ENCODE measurements at regions not wholly inside any gene's neighbourhood (a gene's known extent, or its start where the extent isn't known, plus 50 kb on each side); places are given as distances from the start of the nearest gene placed in this dataset.

GRCh38 chr20:56916345-56916622 is 287.2 kb downstream of the TFAP2C start:
- TF ChIP-seq, protein P1, sequence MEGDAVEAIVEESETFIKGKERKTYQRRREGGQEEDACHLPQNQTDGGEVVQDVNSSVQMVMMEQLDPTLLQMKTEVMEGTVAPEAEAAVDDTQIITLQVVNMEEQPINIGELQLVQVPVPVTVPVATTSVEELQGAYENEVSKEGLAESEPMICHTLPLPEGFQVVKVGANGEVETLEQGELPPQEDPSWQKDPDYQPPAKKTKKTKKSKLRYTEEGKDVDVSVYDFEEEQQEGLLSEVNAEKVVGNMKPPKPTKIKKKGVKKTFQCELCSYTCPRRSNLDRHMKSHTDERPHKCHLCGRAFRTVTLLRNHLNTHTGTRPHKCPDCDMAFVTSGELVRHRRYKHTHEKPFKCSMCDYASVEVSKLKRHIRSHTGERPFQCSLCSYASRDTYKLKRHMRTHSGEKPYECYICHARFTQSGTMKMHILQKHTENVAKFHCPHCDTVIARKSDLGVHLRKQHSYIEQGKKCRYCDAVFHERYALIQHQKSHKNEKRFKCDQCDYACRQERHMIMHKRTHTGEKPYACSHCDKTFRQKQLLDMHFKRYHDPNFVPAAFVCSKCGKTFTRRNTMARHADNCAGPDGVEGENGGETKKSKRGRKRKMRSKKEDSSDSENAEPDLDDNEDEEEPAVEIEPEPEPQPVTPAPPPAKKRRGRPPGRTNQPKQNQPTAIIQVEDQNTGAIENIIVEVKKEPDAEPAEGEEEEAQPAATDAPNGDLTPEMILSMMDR (IDR thresholded peaks at IDR 0.05; ENCODE audit: low read depth) = no peak

GRCh38 chr20:56922497-56922896 is 293.4 kb downstream of the TFAP2C start:
- TF ChIP-seq, protein P1 (IDR thresholded peaks at IDR 0.05; ENCODE audit: low read depth) = no peak

- TF ChIP-seq, protein P1 (IDR thresholded peaks at IDR 0.05; ENCODE audit: low read depth) = no peak
Measured at GRCh38 chr20:56924292-56925081, 295.4 kb downstream of the TFAP2C start.

DNA sequence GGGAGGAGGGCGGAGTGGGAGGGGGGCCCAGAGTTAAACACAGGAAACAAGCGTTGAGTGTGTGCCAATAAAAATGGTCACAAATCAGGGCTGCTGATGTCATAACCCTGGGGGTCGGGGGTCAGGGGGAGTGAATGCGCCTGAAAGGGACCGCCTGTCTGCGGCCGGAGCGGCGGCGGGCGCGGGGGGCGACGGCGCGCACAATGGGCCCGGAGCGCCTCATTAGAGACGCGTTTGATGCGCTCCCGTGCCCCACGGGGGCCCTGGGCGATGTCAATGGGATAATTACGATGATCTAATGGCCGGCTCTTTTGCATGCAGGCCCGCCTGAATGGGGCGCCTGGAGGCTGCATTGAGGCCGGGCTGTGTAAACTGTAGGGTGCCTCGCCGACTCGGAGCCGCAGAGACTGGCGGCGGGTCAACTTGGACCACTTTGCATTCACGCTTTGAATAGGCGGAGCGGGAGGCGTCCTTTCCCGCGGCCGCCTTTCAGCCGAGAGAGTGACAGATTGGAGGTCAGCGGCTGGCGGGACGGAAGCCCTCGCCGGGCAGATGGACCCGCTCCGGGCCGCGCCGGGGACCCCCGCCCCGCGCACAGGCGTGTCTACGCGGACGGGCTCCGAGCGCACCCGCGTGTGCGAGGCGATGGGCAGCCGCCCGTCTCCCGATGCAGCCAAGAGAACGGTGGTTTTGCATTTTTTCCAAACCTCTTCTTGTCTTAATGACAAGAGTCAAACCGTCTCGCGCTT is 296.1 kb downstream of the TFAP2C start:
- TF ChIP-seq, protein P1 (IDR thresholded peaks at IDR 0.05; ENCODE audit: low read depth) = no peak

DNA sequence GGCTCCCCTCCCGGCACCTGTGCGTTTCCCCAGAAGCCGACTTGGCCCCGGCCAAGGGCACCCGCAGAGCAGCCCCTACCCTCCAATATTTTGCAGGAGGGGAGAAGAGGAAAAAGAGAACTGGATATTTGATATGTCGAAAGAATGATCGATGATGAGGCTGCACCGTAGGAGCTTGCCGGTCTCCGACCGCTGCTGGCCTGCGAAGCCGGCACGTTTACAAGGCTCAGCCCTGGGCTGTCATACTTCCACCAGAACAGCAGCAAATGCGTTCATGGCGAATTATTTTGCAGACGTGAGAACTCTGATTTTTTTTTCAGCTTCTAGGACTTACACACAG is 296.7 kb downstream of the TFAP2C start:
- TF ChIP-seq, protein P1 (IDR thresholded peaks at IDR 0.05; ENCODE audit: low read depth) = no peak

GRCh38 chr20:56926501-56926900 is 297.4 kb downstream of the TFAP2C start:
- TF ChIP-seq, protein P1 (IDR thresholded peaks at IDR 0.05; ENCODE audit: low read depth) = no peak

DNA sequence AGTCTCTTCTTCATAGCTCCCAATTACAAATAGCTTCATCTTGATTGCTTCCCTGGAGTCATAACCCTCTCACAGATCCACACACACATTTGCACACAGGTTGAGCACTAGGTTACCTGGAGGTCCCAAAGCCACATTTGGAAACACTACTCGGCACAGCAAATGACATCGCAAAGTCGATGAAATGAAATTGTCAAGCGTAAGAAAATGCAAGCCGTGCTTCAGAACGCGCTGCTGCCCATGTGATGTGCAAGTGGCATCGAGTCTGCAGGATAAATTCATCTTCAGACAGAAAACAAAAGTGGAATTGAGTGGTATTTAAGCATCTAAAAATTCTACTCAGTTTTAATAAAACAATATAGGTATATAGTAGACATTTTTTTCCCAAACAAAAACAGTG is 298.0 kb downstream of the TFAP2C start:
- TF ChIP-seq, protein P1 (IDR thresholded peaks at IDR 0.05; ENCODE audit: low read depth) = no peak
